ENCODE measurements at regions not wholly inside any gene's neighbourhood (a gene's known extent, or its start where the extent isn't known, plus 50 kb on each side); places are given as distances from the start of the nearest gene placed in this dataset.

GRCh38 chr1:173353350-173353749, 123.8 kb upstream of the PRDX6 start:
- no peak for TF ChIP-seq CTCF (IDR thresholded peaks at IDR 0.05)
- no peak for TF ChIP-seq POLR2A (IDR thresholded peaks at IDR 0.05)
- TF ChIP-seq POLR2AphosphoS5 (IDR thresholded peaks at IDR 0.05) = no peak
